DMS153 (cell line): ENCODE measurements at regions not wholly inside any gene's neighbourhood (a gene's known extent, or its start where the extent isn't known, plus 50 kb on each side); places are given as distances from the start of the nearest gene placed in this dataset.
"Not testable (repeated sequence)": the region's sequence is repeated elsewhere in the genome, so short reads cannot be mapped to it uniquely, and the experiment has no call there.

ENCODE experiments used
- DNase-seq: peaks from one replicate; lab custom pipeline; 2025; lab: John Stamatoyannopoulos, UW

GRCh38 chr14:84435820-84436324 lies 1094.1 kb upstream of the FLRT2 start:
- no peak for DNase-seq

- no peak for DNase-seq
Observed at GRCh38 chr14:84436528-84436927, 1093.4 kb upstream of the FLRT2 start.

GRCh38 chr14:84442521-84442920 lies 1087.4 kb upstream of the FLRT2 start:
- DNase-seq: peak; percentile 29

- no peak for DNase-seq
Observed at GRCh38 chr14:84445486-84445885, 1084.5 kb upstream of the FLRT2 start.

GRCh38 chr14:84446250-84446649 lies 1083.7 kb upstream of the FLRT2 start:
- DNase-seq: no peak

- no peak for DNase-seq
Observed at GRCh38 chr14:84453307-84453950, 1076.5 kb upstream of the FLRT2 start.

- no peak for DNase-seq
Observed at GRCh38 chr14:84454114-84454513, 1075.8 kb upstream of the FLRT2 start.

- no peak for DNase-seq
Observed at GRCh38 chr14:84456946-84457345, 1073.0 kb upstream of the FLRT2 start.

- peak; percentile 61 for DNase-seq
Observed at GRCh38 chr14:84458881-84459280, 1071.1 kb upstream of the FLRT2 start.

- peak; percentile 58 for DNase-seq
Observed at GRCh38 chr14:84465880-84466279, 1064.1 kb upstream of the FLRT2 start.

GRCh38 chr14:84468153-84468552 lies 1061.8 kb upstream of the FLRT2 start:
- no peak for DNase-seq

GRCh38 chr14:84477996-84478395 lies 1051.9 kb upstream of the FLRT2 start:
- no peak for DNase-seq

GRCh38 chr14:84482256-84483071 lies 1047.5 kb upstream of the FLRT2 start:
- DNase-seq: no peak

- DNase-seq: no peak
Observed at GRCh38 chr14:84483072-84483420, 1046.9 kb upstream of the FLRT2 start.

- not testable (repeated sequence) for DNase-seq
Observed at GRCh38 chr14:84484243-84484642, 1045.7 kb upstream of the FLRT2 start.

GRCh38 chr14:84485036-84485435 lies 1044.9 kb upstream of the FLRT2 start:
- no peak for DNase-seq

- DNase-seq: no peak
Observed at GRCh38 chr14:84490081-84490480, 1039.9 kb upstream of the FLRT2 start.

- DNase-seq: no peak
Observed at GRCh38 chr14:84492685-84493084, 1037.3 kb upstream of the FLRT2 start.

GRCh38 chr14:84493779-84494178 lies 1036.2 kb upstream of the FLRT2 start:
- DNase-seq: no peak

- DNase-seq: no peak
Observed at GRCh38 chr14:84496677-84497076, 1033.3 kb upstream of the FLRT2 start.

GRCh38 chr14:84512823-84513222 lies 1017.1 kb upstream of the FLRT2 start:
- not testable (repeated sequence) for DNase-seq

- DNase-seq: no peak
Observed at GRCh38 chr14:84519836-84520235, 1010.1 kb upstream of the FLRT2 start.

- no peak for DNase-seq
Observed at GRCh38 chr14:84520711-84521338, 1009.1 kb upstream of the FLRT2 start.
